Left ventricle myocardium superior (tissue), 1 donor: ENCODE measurements at regions not wholly inside any gene's neighbourhood (a gene's known extent, or its start where the extent isn't known, plus 50 kb on each side); places are given as distances from the start of the nearest gene placed in this dataset.

Experiments used
- ATAC-seq: fragments of 200-7000 bp; cut with Tn5 transposase; one replicate; pipeline ENCODE4 v1.9.1; 2020; ENCODE audit warnings: mild to moderate bottlenecking, moderate library complexity
- DNase-seq: peaks from one replicate; pipeline ENCODE4 v3.0.0-alpha.2; 2020
- intact Hi-C: fragments of 100-400 bp; cut with micrococcal nuclease; formaldehyde crosslinking; loops from one replicate; pipeline ENCODE4 v1.11.0; 2022
- donor health status: DM: no; HTN: yes; CAD: no; lungs with severe emphysema.

- ATAC-seq (no peak), DNase-seq (no peak)
- intact Hi-C loops = no loop called here
These were observed 179.6 kb downstream of the BRD1 start for GRCh38 chr22:49648053-49648452.

GRCh38 chr22:49647627-49648026 lies 180.0 kb downstream of the BRD1 start:
- no peak for ATAC-seq
- DNase-seq = no peak
- intact Hi-C loops = no loop called here

- DNase-seq = no peak
- intact Hi-C loops = no loop called here
- ATAC-seq = no peak
These were observed 180.8 kb downstream of the BRD1 start for GRCh38 chr22:49646876-49647275.

GRCh38 chr22:49645791-49646550 lies 181.7 kb downstream of the BRD1 start:
- ATAC-seq (no peak), DNase-seq (no peak)
- intact Hi-C loops = no loop called here

GRCh38 chr22:49645257-49645656 lies 182.4 kb downstream of the BRD1 start:
- intact Hi-C loops = no loop called here
- no peak for ATAC-seq

GRCh38 chr22:49643998-49644397 lies 183.7 kb downstream of the BRD1 start:
- DNase-seq = no peak
- ATAC-seq = no peak
- intact Hi-C loops = no loop called here

More at GRCh38 chr22:49645257-49645656, 182.4 kb downstream of the BRD1 start:
- DNase-seq = no peak

- DNase-seq = no peak
- no peak for ATAC-seq
- intact Hi-C loops = no loop called here
These were observed 184.2 kb downstream of the BRD1 start for GRCh38 chr22:49643466-49643865.

- DNase-seq (no peak), ATAC-seq (no peak)
- intact Hi-C loops = no loop called here
These were observed 184.9 kb downstream of the BRD1 start for GRCh38 chr22:49642741-49643140.

GRCh38 chr22:49642331-49642730 lies 185.3 kb downstream of the BRD1 start:
- intact Hi-C loops = no loop called here
- DNase-seq (no peak), ATAC-seq (no peak)

- ATAC-seq = no peak
- DNase-seq = no peak
These were observed 185.8 kb downstream of the BRD1 start for GRCh38 chr22:49641770-49642313.

GRCh38 chr22:49640366-49641095 lies 187.1 kb downstream of the BRD1 start:
- intact Hi-C loops = no loop called here
- DNase-seq (no peak), ATAC-seq (no peak)

More at GRCh38 chr22:49641770-49642313, 185.8 kb downstream of the BRD1 start:
- intact Hi-C loops = no loop called here

- DNase-seq (no peak), ATAC-seq (no peak)
- intact Hi-C loops = no loop called here
These were observed 187.7 kb downstream of the BRD1 start for GRCh38 chr22:49639956-49640355.

GRCh38 chr22:49638788-49639187 lies 188.9 kb downstream of the BRD1 start:
- intact Hi-C loops = no loop called here
- ATAC-seq (no peak), DNase-seq (no peak)

GRCh38 chr22:49638001-49638400 lies 189.7 kb downstream of the BRD1 start:
- ATAC-seq (no peak), DNase-seq (no peak)
- intact Hi-C loops = no loop called here

GRCh38 chr22:49637255-49637760 lies 190.4 kb downstream of the BRD1 start:
- DNase-seq = no peak

GRCh38 chr22:49636649-49637048 lies 191.0 kb downstream of the BRD1 start:
- intact Hi-C loops = no loop called here
- ATAC-seq = no peak
- no peak for DNase-seq

More at GRCh38 chr22:49637255-49637760, 190.4 kb downstream of the BRD1 start:
- no peak for ATAC-seq
- intact Hi-C loops = no loop called here

- intact Hi-C loops = no loop called here
- DNase-seq = no peak
- ATAC-seq = no peak
These were observed 191.5 kb downstream of the BRD1 start for GRCh38 chr22:49636214-49636613.

- intact Hi-C loops = no loop called here
- peak; percentile 23 for DNase-seq
- no peak for ATAC-seq
These were observed 193.5 kb downstream of the BRD1 start for GRCh38 chr22:49634006-49634772.

- intact Hi-C loops = no loop called here
- DNase-seq (peak; percentile 44), ATAC-seq (no peak)
These were observed 194.7 kb downstream of the BRD1 start for GRCh38 chr22:49633010-49633324.
